ENCODE measurements at regions not wholly inside any gene's neighbourhood (a gene's known extent, or its start where the extent isn't known, plus 50 kb on each side); places are given as distances from the start of the nearest gene placed in this dataset.

- H3K27ac ChIP-seq (ENCODE audit: low read depth in 1 of 2, low read length in 2 of 2) = no peak overlapping the region
- no peak overlapping the region for H3K4me2 ChIP-seq (replicated peaks; ENCODE audit: extremely low read depth, low read length, poor library complexity, severe bottlenecking)
- TF ChIP-seq CTCF (IDR thresholded peaks at IDR 0.05) = no peak
- H2AFZ ChIP-seq (ENCODE audit: insufficient read depth, low read depth, low read length, poor library complexity, severe bottlenecking) = no peak overlapping the region
- no peaks in the 10 kb centered on the region for H3K9me3 ChIP-seq (replicated peaks in 1 of 2; ENCODE audit: control insufficient read depth in 1 of 2, insufficient read depth in 1 of 2, low read length in 2 of 2)
- no peaks in the 10 kb centered on the region for H3K27me3 ChIP-seq (ENCODE audit: control insufficient read depth in 2 of 2, insufficient read depth in 2 of 2, low read length in 2 of 2)
- Mint-ChIP-seq H3K36me3 (no peaks in the 10 kb centered on the region), H3K27ac (no peak overlapping the region), H3K4me1 (no peaks in the 10 kb centered on the region), H3K4me3 (no peak overlapping the region), H3K9me3 (peaks cover 0 to 1% (median 0%) of the 10 kb centered on the region in 7 donors), H3K27me3 (ENCODE audit: low read depth in 3 of 3) (peaks cover 0 to 2% (median 0%) of the 10 kb centered on the region in 3 donors)
- 83% methylated on average over 2 of the region's 9 CpGs for WGBS (ENCODE audit: insufficient coverage)
- H3K9ac ChIP-seq (ENCODE audit: insufficient read depth, low read length, poor library complexity, severe bottlenecking) = no peak overlapping the region
- intact Hi-C loops (cut with micrococcal nuclease) = no loop called here
- no peaks in the 10 kb centered on the region for H3K4me1 ChIP-seq (ENCODE audit: control insufficient read depth in 1 of 2, insufficient read depth in 2 of 2, low read length in 2 of 2)
- DNase-seq = no peak
- H3K79me2 ChIP-seq (ENCODE audit: insufficient read depth, low read length) = no peaks in the 10 kb centered on the region
- no peak overlapping the region for H3K4me3 ChIP-seq (replicated peaks in 1 of 3; ENCODE audit: low read depth in 2 of 3, low read length in 3 of 3)
- no peaks in the 10 kb centered on the region for H4K20me1 ChIP-seq (ENCODE audit: insufficient read depth, low read length)
- no peaks in the 10 kb centered on the region for H3K36me3 ChIP-seq (replicated peaks in 1 of 2; ENCODE audit: control insufficient read depth in 1 of 2, insufficient read depth in 2 of 2, low read length in 2 of 2)
Observed at GRCh38 chr1:209095627-209096595, 487.6 kb upstream of the CAMK1G start.

- no peaks in the 10 kb centered on the region for H3K36me3 Mint-ChIP-seq
- TF ChIP-seq CTCF (IDR thresholded peaks at IDR 0.05) = no peak
- H3K4me3 Mint-ChIP-seq = no peak overlapping the region
- Histone ChIP-seq H2AFZ (ENCODE audit: insufficient read depth, low read depth, low read length, poor library complexity, severe bottlenecking) (no peak overlapping the region), H3K9ac (ENCODE audit: insufficient read depth, low read length, poor library complexity, severe bottlenecking) (no peak overlapping the region), H3K36me3 (replicated peaks in 1 of 2; ENCODE audit: control insufficient read depth in 1 of 2, insufficient read depth in 2 of 2, low read length in 2 of 2) (no peaks in the 10 kb centered on the region), H3K27ac (ENCODE audit: low read depth in 1 of 2, low read length in 2 of 2) (no peak overlapping the region), H3K4me1 (ENCODE audit: control insufficient read depth in 1 of 2, insufficient read depth in 2 of 2, low read length in 2 of 2) (no peaks in the 10 kb centered on the region), H3K79me2 (ENCODE audit: insufficient read depth, low read length) (no peaks in the 10 kb centered on the region), H3K27me3 (ENCODE audit: control insufficient read depth in 2 of 2, insufficient read depth in 2 of 2, low read length in 2 of 2) (no peaks in the 10 kb centered on the region), H4K20me1 (ENCODE audit: insufficient read depth, low read length) (no peaks in the 10 kb centered on the region), H3K4me3 (replicated peaks in 1 of 3; ENCODE audit: low read depth in 2 of 3, low read length in 3 of 3) (no peak overlapping the region), H3K9me3 (replicated peaks in 1 of 2; ENCODE audit: control insufficient read depth in 1 of 2, insufficient read depth in 1 of 2, low read length in 2 of 2) (no peaks in the 10 kb centered on the region), H3K4me2 (replicated peaks; ENCODE audit: extremely low read depth, low read length, poor library complexity, severe bottlenecking) (no peak overlapping the region)
- WGBS (ENCODE audit: insufficient coverage) = 100% methylated on average over 4 of the region's 5 CpGs
- no peaks in the 10 kb centered on the region for H3K4me1 Mint-ChIP-seq
- peak overlapping the region in 1 of 7 donors; percentile 38 for H3K27ac Mint-ChIP-seq
- intact Hi-C loops (cut with micrococcal nuclease) = no loop called here
- H3K27me3 Mint-ChIP-seq (ENCODE audit: low read depth in 3 of 3) = peaks cover 0 to 2% (median 2%) of the 10 kb centered on the region in 3 donors
- no peak for DNase-seq
- H3K9me3 Mint-ChIP-seq = no peaks in the 10 kb centered on the region
Observed at GRCh38 chr1:209100460-209100859, 483.1 kb upstream of the CAMK1G start.
